Activated CD4-positive, alpha-beta T cell treated with anti-CD3 and anti-CD28 coated beads, Interleukin-2, Interleukin-4, amounts not matched to agents 100 ng/mL and 50 ng/mL, durations not matched to agents 16 hours and 8 hours (primary cell): ENCODE measurements at regions not wholly inside any gene's neighbourhood (a gene's known extent, or its start where the extent isn't known, plus 50 kb on each side); places are given as distances from the start of the nearest gene placed in this dataset.
A peak's percentile ranks its signal among the peaks of the same experiment; 100 is the strongest.
"Not testable (repeated sequence)": the region's sequence is repeated elsewhere in the genome, so short reads cannot be mapped to it uniquely, and the experiment has no call there.

Source experiments
- DNase-seq: peaks from one replicate; pipeline ENCODE4 v3.0.0-alpha.2; 2020; ENCODE audit warnings: low spot score

DNA sequence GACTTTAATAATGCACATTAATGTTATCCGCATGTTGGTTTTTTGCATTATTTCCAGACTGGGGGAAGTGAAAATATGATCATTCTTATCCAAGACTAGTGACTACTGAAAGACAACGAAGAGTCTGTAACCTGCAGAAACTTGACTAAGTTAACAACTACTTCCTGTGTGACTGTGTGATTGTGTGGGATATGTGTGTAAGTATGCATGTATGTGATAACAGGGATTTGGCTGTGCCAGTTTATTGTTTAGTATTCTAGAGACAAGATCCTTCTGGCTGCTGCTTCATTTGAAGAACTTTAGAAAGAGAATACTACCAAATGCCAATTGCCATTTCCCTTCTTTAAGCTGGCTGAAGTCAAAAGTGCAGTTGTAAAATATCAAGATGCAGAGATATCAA lies 375.7 kb upstream of the PRR16 start:
- no peak for DNase-seq

DNA sequence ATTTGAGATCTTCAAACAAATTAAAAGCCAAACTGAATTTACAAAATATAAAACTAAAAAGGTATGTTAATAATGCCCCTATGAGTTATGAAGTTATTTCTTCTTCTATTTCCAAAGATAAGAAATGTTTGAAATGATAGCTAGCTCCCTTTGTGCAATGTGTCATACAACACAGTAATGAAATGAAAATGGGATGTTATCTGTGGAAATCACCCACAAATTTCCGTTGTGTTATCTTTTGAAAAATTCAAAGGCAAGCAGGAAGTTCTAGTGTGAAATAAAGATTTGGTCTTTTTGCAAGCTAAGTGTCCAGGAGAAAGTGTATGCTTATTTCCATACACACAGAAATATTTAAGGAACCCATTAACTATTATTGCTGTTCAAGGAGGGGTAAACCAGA lies 375.3 kb upstream of the PRR16 start:
- DNase-seq = no peak

DNA sequence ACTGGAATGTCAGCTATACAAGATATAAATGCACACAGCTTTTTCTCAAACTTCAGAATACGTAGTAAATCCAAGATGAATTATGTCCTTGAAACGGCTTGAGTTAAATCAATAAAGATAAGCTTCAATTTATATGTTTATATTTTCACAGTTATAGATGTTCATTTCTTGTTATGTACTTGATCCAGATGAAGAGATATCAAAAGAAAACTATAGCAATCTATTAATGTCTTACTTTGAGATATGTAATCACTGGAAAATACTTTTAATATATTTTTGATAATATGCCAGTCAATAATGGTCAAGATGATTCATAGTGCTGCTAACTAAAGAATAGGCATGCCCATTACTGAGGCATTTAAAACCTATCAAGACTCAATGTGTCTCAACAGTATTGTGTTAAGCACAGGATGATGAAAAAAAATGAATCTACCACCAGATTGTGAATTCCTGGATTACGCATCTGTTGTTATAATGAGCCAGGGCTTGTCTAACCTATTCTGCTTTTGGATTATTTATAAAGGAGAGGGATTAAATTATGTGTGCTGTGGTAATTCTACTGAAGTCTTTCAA lies 372.6 kb upstream of the PRR16 start:
- no peak for DNase-seq

DNA sequence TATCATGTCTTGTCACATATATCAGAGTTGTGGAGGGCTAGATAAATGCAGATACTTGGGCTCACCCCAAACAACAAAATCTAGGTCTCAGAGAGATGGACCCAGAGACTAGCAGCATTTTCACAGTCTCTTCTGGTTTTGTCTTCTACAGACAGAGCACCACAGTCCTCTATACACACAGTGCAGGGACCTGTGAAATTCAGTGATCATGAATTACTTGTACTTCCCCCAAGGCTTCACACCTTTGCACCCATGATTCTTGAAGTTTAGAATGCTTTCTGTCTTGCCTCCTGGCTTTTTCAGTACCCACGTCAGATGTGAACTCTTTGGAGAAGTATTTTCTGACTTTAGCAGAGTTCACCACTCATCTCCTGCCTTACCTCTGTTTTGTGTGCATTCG lies 371.5 kb upstream of the PRR16 start:
- DNase-seq = no peak

DNA sequence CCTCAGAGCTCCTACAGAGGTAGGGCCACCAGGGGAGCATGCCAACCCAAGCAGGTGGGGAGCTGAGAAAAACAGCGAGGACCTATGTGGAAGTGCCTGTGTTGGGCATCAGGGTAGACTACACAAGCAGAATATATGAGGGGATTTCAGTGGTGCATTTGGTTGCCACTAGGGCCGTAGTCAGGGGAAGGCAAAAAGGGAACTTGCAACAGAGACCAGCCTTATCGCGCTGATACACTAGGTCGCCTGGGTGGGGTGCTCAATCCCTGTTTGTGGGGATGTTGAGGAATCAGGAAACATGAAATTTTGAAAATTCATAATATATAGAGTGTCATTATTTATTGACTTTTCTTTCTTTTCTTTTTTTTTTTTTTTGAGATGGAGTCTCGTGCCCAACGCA lies 370.9 kb upstream of the PRR16 start:
- DNase-seq = no peak

DNA sequence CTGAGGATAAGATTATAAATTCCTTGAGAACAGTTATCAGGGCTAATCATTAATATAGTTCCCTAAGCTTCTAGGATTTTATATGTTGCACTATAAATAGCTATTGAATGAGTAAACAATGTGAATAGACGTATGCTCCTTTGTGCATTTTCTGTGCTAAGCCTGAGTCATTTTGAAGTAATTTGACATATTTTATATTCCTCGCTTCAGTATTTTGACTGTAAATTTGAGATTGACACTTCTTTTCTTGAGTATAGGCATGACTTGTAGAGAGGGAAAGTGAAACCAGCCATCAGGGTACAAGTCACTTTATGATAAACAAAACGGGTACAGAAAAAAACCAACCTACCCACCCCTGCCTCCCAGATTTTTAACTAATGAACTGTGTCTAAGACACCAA lies 367.7 kb upstream of the PRR16 start:
- DNase-seq = no peak

DNA sequence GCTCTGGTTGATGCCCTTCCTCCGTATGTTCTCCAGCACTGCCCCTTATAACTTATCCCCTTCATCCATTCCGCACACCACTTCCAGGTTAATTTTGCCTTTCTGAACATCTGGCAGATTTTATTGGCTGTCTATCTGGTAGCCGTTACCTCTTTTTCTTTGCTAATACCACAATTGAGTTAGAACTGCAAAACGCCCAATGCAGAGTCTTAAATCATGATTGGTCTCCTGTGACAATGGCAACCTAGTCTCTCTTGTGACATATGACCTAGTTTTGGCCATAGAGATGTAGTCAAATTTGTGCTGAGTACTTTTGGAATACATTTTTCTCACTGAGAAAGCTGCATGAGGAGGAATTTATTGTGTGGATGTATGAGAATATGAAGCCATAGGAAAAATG lies 365.7 kb upstream of the PRR16 start:
- DNase-seq = no peak

DNA sequence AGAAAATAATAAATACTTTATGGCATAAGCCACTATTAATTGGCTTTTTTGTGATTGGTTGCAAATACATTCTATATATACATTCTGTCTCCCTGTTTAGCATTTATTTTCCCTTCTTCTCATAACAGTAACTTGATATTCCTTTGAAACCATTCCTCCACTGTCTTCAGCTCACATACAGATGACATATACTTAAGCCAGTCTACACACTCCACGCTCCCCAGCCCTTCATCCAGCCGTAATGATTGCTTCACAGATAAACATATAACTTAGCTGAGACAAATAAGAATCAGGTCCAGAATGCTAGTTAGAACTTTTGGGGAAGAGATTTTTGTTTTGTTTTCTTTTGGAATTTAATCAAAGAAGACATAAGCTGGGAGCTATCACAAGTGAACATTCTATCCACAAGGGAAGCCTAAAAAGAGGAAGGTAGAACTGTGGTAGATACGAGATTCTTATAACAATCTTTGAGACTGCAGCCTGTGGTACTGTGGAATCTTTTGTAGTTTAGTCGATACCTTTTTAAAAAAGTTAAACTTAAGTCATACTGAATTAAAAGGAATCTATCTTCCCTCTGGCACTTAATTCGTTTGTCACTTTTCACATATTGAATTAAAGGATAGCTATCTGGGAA lies 365.1 kb upstream of the PRR16 start:
- DNase-seq = no peak

DNA sequence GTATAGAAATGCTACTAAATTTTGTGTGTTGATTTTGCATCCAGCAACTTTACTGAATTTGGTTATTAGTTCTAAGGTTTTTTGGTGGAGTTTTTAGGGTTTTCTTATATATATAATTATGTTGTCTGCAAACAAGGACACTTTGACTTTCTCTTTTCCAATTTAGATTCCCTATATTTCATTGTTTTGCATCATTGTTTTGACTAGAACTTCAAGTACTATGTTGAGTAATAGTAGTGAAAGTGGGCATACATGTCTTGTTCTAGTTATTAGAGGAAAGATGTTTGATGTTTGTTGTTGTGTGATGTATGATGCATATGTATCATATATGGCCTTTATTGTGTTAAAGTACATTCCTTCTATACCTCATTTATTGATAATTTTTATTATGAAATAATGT lies 362.3 kb upstream of the PRR16 start:
- no peak for DNase-seq

DNA sequence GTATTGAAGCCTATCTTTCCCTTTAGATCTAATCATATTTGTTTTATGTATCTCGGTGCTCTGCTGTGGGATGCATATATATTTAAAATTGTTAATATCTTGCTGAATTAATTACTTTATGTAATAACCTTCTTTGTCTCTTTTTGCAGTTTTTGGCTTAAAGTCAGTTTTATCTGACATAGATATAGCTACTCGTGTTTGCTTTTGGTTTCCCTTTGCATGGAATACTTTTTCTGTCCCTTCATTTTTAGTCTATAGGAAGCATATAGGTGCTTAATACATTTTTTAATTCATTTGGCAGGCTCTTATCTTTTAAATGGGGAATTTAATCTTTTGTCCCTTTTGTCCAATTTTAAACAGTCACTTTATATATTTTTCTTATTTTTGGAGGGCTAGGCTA lies 360.6 kb upstream of the PRR16 start:
- no peak for DNase-seq

DNA sequence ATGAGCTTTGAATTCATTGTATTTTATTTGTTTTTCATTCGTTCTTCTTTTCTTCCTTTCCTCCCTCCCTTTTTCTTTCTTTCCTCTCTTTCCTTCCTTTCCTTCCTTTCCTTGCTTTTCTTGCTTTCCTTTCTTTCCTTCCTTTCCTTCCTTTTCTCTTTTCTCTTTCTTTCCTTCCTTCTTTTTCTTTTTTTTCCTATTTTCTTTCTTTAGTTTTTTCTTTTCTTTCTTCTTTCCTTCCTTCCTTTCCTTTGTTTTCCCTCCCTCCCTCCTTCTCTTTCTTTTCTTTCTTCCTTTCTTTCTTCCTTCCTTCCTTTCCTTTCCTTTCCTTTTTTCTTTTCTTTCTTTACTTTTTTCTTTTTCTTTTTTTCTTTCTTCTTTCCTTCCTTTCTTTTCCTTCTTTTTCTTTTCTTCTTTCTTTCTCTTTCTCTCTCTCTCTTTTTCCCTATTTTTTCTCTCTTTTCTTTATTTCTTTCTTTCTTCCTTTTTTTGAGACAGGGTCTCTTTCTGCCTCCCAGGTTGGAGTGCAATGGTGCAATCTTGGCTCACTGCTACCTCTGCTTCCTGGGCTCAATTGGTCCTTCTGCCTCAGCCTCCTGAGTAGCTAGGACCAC lies 357.1 kb upstream of the PRR16 start:
- DNase-seq = no peak

DNA sequence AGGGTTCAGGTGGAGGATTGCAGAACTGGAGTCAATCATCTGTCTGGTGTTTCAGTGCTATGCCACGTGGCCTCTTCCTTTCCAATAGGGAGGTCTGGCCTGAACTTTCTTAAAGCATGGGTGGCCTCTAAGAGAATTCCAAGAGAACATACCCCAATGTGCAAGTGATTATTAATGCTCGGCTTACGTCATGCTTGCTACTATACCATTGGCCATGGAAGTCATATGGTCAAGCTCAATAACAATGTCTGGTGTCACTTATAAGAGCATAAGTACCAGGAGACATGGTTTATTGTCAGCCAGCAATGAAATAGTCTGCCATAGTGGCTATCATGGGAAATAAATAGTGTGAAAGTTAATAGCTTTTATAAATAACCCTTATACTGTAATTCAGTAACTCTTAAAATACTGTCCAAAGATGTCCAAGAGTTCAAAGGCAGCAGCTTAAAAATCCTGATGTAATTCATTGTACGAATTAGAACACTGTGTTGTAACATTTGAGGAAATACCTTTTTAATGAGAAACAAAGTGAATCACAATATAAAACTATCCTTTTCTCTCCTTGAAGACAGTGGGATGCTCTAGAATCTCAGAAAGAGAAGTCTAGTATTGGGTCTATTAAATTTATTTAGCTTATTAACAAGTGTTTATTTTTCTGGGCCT lies 355.4 kb upstream of the PRR16 start:
- no peak for DNase-seq

DNA sequence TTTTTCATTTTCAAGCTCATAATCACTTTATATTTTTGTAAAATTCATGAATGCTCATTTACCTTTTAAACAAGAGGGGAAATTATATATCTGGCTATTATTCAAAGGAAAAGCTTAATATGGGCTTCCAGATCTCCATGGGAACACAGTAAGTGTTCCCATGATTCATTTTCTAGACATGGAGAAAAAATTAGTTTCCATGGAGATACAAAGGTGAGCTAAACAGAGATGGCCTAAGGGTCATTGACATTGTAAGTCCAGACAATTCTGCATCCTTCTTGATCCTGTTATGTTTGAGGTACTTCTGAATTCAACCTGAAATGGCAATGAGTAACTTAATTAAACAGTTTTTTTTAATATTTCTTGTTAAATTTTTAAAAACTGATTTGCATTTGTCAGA lies 341.4 kb upstream of the PRR16 start:
- no peak for DNase-seq

DNA sequence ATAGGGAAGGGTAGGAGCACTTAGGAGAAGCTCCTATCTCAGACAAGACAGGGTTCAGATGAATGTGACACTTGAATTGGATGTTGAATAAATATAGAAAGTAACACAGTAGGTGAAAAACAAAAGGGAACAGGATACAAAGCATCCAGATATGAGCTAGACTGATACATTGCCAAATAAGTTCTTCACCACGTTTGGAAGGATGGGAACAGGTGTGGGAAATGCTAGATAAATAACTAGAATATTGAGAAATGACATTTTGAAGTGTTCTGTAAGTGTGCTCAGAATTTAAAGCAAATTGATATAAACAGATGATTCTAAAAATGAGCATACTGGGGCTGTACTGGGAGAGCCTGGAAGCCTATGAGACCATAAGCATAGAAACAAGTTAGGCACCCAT lies 340.1 kb upstream of the PRR16 start:
- DNase-seq = no peak

DNA sequence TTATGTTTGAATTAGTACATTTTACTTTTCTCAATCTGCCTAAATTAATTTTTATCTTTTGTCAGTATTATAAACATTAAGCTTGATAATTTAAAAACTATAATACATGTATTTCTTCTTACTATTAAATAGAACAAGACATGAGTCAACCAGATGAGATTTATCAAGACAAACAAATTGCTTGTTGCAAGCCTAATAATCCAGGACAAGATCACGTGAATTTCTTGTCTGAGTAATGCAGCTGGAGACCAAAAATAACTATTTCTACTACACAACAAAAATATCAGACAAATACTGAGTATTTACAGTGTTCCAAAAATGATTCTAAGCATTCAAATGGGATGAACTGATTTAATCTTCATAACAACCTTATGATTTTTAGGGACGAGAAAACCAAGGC lies 339.1 kb upstream of the PRR16 start:
- DNase-seq = no peak

DNA sequence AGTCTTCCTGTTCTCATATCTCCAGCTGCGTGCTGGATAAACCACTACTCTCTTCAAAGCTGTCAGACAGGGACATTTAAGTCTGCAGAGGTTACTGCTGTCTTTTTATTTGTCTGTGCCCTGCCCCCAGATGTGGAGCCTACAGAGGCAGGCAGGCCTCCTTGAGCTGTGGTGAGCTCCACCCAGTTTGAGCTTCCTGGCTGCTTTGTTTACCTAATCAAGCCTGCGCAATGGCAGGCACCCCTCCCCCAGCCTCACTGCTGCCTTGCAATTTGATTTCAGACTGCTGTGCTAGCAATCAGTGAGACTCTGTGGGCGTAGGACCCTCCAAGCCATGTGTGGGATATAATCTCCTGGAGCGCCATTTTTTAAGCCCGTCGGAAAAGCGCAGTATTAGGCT lies 331.8 kb upstream of the PRR16 start:
- not testable (repeated sequence) for DNase-seq

DNA sequence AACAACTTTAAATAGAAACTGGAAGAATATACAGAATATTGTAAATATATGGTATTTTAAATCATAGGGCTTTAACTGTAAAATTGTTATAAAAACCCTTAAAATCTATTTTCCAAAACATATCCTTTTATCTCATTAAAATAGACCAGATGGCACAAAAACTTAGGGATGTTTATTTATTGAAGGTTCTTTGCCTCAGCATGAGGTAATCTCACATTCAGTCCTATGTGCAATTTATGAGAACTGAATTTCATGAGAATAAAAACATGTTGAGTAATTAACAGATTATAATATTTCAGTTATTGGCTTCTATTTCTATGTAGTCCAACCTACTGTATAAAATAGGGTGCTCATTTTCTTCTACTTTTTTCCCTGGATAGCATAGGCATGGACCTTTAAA lies 329.2 kb upstream of the PRR16 start:
- no peak for DNase-seq

DNA sequence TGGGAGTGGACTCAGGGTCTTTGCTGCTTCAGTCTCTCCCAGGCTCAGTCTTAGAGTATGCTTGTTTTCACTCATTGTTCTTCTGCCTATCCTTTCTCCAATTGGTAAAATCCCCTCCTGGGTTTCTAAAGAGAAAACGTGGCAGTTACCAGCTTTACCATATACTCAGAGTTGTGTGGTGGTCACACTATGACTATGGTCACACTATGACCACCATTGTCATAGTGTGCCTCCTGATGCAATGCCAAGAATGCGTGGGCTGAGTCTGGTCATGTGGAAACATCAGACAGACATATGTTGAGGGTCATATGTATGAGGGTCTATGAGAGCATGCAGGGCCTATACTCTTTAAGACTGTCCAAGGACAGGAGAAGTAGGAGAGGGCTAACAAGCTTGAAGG lies 326.5 kb upstream of the PRR16 start:
- DNase-seq = no peak

DNA sequence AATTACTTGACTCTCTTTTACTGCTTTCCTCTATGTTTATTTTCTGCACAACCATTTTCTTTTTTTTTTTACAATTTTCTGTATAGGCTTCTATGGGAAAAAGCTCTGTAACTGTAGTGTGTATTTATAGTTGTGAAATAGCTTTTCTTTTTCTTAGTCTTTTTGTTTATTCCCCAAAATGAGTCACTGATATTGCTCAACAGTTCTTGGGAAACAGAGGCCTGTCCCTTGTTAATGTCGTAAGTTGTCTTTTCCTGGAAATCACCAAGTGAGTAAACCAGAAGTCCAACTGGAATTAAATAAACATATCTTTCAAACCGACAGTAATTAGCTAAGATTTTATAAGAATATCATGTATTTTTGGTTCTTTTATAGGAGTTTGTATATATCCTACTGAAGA lies 325.1 kb upstream of the PRR16 start:
- peak; percentile 10 for DNase-seq

DNA sequence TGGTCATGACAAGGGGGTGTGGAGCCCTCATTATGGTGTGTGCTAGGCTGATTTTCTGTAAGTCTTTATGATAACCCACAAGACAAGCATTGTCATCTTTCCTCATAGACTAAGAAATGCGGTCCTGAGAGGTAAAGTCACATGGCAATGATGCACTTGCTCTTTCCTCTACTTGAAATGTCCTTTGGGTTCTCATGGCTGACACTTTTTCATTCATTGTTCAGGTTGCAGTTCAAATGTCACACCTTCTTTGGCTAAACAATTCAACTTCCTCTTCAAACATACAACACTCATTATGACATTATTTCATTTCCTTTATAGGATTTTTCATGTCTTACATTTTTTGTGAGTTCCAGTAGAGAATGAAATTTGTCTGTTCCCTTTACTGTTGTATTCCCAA lies 323.6 kb upstream of the PRR16 start:
- DNase-seq = no peak

DNA sequence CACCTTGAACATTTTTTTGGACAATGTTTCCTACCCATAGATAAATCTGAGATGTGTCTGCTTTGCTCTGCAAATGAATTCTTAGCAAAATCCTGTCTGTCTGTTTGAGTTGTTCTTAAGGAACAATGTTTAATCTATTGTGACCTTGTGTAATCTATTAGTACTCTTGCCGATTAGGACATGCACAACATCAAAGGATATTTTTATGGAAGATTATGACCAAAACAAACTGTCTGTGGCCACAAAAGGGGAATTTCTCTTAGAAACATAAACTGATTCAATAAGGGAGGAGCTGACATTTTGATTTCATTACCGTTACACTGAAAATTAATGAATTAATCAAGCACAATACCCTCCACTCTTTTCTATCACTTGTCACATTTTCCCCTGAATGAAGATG lies 323.0 kb upstream of the PRR16 start:
- no peak for DNase-seq

DNA sequence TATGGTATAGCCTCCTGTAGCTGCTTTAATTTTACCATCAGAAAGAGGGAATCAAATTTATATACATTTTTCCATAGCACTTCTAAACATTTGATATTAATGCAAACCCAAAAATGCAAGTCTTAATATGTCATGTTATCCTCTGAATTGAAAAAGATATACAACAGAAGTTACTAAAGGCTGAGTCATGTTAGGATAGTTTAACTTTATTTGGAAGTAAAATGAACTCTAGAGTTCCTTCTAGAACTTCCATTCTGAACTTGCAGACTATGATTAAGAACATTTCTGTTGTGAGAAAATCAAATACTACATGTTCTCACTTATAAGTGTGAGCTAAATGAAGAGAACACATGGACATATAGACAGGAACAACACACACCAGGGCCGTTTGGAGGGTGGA lies 317.3 kb upstream of the PRR16 start:
- no peak for DNase-seq

DNA sequence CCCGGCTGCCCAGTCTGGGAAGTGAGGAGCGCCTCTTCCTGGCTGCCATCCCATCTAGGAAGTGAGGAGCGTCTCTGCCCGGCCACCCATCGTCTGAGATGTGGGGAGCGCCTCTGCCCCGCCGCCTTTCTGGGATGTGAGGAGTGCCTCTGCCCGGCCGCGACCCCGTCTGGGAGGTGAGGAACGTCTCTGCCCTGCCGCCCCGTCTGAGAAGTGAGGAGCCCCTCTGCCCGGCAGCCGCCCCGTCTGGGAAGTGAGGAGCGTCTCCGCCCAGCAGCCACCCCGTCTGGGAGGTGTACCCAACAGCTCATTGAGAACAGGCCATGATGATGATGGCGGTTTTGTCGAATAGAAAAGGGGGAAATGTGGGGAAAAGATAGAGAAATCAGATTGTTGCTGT lies 316.2 kb upstream of the PRR16 start:
- not testable (repeated sequence) for DNase-seq

DNA sequence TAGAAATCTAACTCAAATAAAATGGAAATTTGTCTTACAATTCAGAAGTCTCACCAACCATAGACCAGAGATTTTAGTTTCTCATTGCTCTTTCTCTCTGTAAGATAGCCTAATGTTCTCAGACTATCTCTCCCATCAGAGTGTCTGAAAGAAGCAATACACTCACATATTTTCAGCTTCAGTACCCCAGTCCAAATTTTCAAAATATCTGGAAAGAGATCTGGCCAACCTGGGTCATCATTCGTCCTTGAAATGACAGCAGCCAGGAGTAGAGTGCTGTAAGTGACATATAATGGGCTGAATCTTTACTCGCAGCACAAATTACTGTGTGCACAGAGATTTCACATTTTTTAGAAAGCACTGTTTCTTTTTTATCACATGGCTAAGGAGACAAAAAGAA lies 313.3 kb upstream of the PRR16 start:
- no peak for DNase-seq
